ENCODE measurements at regions not wholly inside any gene's neighbourhood (a gene's known extent, or its start where the extent isn't known, plus 50 kb on each side); places are given as distances from the start of the nearest gene placed in this dataset.

DNA sequence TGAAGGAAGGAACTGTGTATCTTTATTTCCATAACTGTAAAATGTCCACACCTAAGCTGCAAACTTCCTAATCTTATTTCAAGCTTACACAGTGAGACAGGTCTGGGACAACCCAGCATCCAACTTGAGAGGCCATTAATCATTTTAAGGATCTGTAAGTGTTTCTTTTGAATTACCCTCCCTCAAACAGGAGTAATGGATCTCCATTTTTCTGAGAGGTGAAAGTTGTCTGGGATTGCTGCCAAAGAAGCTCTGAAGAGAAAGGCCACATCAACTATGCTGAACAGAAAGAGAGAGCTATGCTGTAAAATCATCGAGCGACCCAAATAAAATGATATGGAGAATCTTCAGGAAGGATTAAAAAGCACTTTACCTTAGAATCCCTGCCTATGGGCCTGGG lies 131.7 kb upstream of the CPNE8 start:
- Histone ChIP-seq H3K9me3 (ENCODE audit: insufficient read depth in 2 of 2, low read depth in 1 of 2, low read length in 1 of 2) (no peaks in the 10 kb centered on the region), H4K8ac (ENCODE audit: extremely low read depth, insufficient read depth, low read length) (no peak overlapping the region), H3K4me3 (ENCODE audit: extremely low read depth in 1 of 4, insufficient read depth in 2 of 4, low read depth in 3 of 4, low read length in 4 of 4) (no peak overlapping the region), H3K27ac (ENCODE audit: low read depth, low read length) (no peak overlapping the region), H3K14ac (ENCODE audit: insufficient read length) (no peak overlapping the region), H2BK12ac (ENCODE audit: low read depth, low read length) (no peak overlapping the region), H3K4ac (replicated peaks; ENCODE audit: insufficient read length, low read depth, low read length) (no peak overlapping the region), H3K9ac (replicated peaks in 1 of 4; ENCODE audit: extremely low read depth in 1 of 4, low read depth in 3 of 4, low read length in 3 of 4) (no peak overlapping the region), H4K5ac (ENCODE audit: insufficient read length, low read depth, low read length) (no peak overlapping the region), H3K23ac (ENCODE audit: insufficient read length) (no peak overlapping the region), H3K79me2 (ENCODE audit: control insufficient read depth in 1 of 2, insufficient read depth in 2 of 2, low read length in 2 of 2) (no peaks in the 10 kb centered on the region), H4K20me1 (replicated peaks in 1 of 2; ENCODE audit: control insufficient read depth in 1 of 2, insufficient read depth in 2 of 2, low read length in 2 of 2) (no peaks in the 10 kb centered on the region), H2AK5ac (ENCODE audit: low read depth, low read length) (no peak overlapping the region), H3K79me1 (ENCODE audit: low read depth, low read length) (no peaks in the 10 kb centered on the region), H2BK5ac (ENCODE audit: low read depth, low read length) (no peak overlapping the region), H2BK20ac (ENCODE audit: low read length) (no peak overlapping the region), H3K56ac (replicated peaks; ENCODE audit: insufficient read length, low read depth, low read length) (no peak overlapping the region), H2BK15ac (ENCODE audit: low read length) (no peak overlapping the region), H2AFZ (ENCODE audit: low read length) (no peak overlapping the region), H4K91ac (replicated peaks; ENCODE audit: insufficient read length, low read length) (no peak overlapping the region), H2BK120ac (replicated peaks; ENCODE audit: low read depth, low read length) (no peak overlapping the region), H3K27me3 (replicated peaks in 1 of 4; ENCODE audit: control insufficient read depth in 3 of 4, extremely low read depth in 1 of 4, insufficient read depth in 3 of 4, low read length in 3 of 4) (no peaks in the 10 kb centered on the region), H3K4me1 (replicated peaks in 1 of 4; ENCODE audit: control insufficient read depth in 3 of 4, insufficient read depth in 4 of 4, low read length in 3 of 4) (no peaks in the 10 kb centered on the region), H3K4me2 (ENCODE audit: insufficient read depth in 1 of 2, low read depth in 2 of 2, low read length in 2 of 2) (no peak overlapping the region), H3K36me3 (ENCODE audit: control insufficient read depth in 2 of 4, insufficient read depth in 4 of 4, low read length in 3 of 4) (no peaks in the 10 kb centered on the region), H3K18ac (ENCODE audit: extremely low read depth, low read length) (no peak overlapping the region), H3K23me2 (ENCODE audit: low read depth, low read length) (no peaks in the 10 kb centered on the region)
- FAIRE-seq (no peak), DNase-seq (ENCODE audit: low read depth in 1 of 2, low spot score in 2 of 2) (no peak)
- WGBS, 2 experiments (ENCODE audit: extremely low coverage in 1 of 2, insufficient coverage in 1 of 2, insufficient read length in 1 of 2, insufficient replicate concordance in 2 of 2, low coverage in 1 of 2, low lambda C conversion rate in 2 of 2, missing lambda C conversion rate in 1 of 2), result 95% methylated on average over 2 of the region's 2 CpGs; no CpG with 5 or more reads in 1 of the 2 experiments
- CTCF ChIA-PET (ENCODE audit: partially characterized antibody), result interaction anchor here (0.6 kb wide), 1 partner anchor 102 kb away, joined by 4 read pairs; no protein-coding TSS in a partner anchor
- POLR2A ChIA-PET (ENCODE audit: partially characterized antibody), result no interaction called here
- TF ChIP-seq, protein P1, sequence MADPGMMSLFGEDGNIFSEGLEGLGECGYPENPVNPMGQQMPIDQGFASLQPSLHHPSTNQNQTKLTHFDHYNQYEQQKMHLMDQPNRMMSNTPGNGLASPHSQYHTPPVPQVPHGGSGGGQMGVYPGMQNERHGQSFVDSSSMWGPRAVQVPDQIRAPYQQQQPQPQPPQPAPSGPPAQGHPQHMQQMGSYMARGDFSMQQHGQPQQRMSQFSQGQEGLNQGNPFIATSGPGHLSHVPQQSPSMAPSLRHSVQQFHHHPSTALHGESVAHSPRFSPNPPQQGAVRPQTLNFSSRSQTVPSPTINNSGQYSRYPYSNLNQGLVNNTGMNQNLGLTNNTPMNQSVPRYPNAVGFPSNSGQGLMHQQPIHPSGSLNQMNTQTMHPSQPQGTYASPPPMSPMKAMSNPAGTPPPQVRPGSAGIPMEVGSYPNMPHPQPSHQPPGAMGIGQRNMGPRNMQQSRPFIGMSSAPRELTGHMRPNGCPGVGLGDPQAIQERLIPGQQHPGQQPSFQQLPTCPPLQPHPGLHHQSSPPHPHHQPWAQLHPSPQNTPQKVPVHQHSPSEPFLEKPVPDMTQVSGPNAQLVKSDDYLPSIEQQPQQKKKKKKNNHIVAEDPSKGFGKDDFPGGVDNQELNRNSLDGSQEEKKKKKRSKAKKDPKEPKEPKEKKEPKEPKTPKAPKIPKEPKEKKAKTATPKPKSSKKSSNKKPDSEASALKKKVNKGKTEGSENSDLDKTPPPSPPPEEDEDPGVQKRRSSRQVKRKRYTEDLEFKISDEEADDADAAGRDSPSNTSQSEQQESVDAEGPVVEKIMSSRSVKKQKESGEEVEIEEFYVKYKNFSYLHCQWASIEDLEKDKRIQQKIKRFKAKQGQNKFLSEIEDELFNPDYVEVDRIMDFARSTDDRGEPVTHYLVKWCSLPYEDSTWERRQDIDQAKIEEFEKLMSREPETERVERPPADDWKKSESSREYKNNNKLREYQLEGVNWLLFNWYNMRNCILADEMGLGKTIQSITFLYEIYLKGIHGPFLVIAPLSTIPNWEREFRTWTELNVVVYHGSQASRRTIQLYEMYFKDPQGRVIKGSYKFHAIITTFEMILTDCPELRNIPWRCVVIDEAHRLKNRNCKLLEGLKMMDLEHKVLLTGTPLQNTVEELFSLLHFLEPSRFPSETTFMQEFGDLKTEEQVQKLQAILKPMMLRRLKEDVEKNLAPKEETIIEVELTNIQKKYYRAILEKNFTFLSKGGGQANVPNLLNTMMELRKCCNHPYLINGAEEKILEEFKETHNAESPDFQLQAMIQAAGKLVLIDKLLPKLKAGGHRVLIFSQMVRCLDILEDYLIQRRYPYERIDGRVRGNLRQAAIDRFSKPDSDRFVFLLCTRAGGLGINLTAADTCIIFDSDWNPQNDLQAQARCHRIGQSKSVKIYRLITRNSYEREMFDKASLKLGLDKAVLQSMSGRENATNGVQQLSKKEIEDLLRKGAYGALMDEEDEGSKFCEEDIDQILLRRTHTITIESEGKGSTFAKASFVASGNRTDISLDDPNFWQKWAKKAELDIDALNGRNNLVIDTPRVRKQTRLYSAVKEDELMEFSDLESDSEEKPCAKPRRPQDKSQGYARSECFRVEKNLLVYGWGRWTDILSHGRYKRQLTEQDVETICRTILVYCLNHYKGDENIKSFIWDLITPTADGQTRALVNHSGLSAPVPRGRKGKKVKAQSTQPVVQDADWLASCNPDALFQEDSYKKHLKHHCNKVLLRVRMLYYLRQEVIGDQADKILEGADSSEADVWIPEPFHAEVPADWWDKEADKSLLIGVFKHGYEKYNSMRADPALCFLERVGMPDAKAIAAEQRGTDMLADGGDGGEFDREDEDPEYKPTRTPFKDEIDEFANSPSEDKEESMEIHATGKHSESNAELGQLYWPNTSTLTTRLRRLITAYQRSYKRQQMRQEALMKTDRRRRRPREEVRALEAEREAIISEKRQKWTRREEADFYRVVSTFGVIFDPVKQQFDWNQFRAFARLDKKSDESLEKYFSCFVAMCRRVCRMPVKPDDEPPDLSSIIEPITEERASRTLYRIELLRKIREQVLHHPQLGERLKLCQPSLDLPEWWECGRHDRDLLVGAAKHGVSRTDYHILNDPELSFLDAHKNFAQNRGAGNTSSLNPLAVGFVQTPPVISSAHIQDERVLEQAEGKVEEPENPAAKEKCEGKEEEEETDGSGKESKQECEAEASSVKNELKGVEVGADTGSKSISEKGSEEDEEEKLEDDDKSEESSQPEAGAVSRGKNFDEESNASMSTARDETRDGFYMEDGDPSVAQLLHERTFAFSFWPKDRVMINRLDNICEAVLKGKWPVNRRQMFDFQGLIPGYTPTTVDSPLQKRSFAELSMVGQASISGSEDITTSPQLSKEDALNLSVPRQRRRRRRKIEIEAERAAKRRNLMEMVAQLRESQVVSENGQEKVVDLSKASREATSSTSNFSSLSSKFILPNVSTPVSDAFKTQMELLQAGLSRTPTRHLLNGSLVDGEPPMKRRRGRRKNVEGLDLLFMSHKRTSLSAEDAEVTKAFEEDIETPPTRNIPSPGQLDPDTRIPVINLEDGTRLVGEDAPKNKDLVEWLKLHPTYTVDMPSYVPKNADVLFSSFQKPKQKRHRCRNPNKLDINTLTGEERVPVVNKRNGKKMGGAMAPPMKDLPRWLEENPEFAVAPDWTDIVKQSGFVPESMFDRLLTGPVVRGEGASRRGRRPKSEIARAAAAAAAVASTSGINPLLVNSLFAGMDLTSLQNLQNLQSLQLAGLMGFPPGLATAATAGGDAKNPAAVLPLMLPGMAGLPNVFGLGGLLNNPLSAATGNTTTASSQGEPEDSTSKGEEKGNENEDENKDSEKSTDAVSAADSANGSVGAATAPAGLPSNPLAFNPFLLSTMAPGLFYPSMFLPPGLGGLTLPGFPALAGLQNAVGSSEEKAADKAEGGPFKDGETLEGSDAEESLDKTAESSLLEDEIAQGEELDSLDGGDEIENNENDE (IDR thresholded peaks at IDR 0.05; ENCODE audit: insufficient replicate concordance, low read length), result no peak
